ENCODE measurements at regions not wholly inside any gene's neighbourhood (a gene's known extent, or its start where the extent isn't known, plus 50 kb on each side); places are given as distances from the start of the nearest gene placed in this dataset.

DNA sequence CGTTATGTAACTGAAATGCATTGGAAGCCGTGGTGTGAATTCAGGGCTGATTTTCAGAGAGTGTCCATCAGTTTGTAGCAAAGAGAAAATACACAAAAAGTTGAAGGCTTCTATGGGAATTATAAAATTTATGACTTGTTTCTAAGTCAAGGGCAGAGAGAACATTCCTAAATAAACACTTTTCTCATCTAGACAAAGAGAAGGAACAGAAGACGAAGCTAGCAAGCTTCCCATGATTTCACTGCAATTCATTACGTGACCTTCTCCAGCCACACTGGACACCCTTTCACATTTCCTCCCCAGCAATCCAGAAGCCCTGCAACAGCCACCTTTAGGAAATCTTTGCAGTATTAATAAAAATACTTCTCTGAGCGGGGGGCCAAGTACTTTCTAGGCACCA lies 67.8 kb downstream of the TMEM100 start:
- TF ChIP-seq FOXA1 (IDR thresholded peaks at IDR 0.05) (no peak), TARDBP (IDR thresholded peaks at IDR 0.05) (no peak), SP1 (IDR thresholded peaks at IDR 0.05) (no peak), FOXM1 (IDR thresholded peaks at IDR 0.05; ENCODE audit: borderline replicate concordance) (no peak), HDGF (IDR thresholded peaks at IDR 0.05; ENCODE audit: borderline replicate concordance) (no peak), BHLHE40 (IDR thresholded peaks at IDR 0.05; ENCODE audit: borderline replicate concordance) (no peak), ZNF384 (IDR thresholded peaks at IDR 0.05) (no peak), ARNT (IDR thresholded peaks at IDR 0.05) (no peak), ELF4 (IDR thresholded peaks at IDR 0.05) (no peak)
- TF ChIP-seq, protein P1, sequence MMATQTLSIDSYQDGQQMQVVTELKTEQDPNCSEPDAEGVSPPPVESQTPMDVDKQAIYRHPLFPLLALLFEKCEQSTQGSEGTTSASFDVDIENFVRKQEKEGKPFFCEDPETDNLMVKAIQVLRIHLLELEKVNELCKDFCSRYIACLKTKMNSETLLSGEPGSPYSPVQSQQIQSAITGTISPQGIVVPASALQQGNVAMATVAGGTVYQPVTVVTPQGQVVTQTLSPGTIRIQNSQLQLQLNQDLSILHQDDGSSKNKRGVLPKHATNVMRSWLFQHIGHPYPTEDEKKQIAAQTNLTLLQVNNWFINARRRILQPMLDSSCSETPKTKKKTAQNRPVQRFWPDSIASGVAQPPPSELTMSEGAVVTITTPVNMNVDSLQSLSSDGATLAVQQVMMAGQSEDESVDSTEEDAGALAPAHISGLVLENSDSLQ (IDR thresholded peaks at IDR 0.05), result no peak
